ENCODE measurements at regions not wholly inside any gene's neighbourhood (a gene's known extent, or its start where the extent isn't known, plus 50 kb on each side); places are given as distances from the start of the nearest gene placed in this dataset.

- in situ Hi-C loops (cut with HindIII; ENCODE audit: low pct_unique_long_range_greater_than_20kb, low sequenced_read_pairs): no loop called here
Measured at GRCh38 chr5:98573834-98574320, 199.6 kb upstream of the RGMB start.

DNA sequence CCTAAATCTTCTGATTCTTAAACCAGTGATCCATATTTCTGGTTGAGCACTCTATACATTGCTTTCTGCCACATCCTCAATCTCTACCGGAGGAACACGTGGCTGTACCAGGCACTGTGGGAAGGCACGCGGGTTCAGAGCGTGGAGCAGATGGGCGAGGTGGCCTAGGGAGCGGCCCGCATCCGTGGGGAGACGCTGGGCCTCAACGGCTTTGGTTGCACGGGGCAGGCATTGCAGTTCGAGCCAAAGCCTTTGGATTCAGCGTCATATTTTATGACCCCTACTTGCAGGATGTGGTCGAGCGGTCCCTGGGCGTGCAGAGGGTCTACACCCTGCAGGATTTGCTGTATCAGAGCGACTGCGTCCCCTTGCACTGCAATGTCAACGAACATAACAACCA, 197.2 kb upstream of the RGMB start:
- in situ Hi-C loops (cut with HindIII; ENCODE audit: low pct_unique_long_range_greater_than_20kb, low sequenced_read_pairs): no loop called here
- DNase-seq (ENCODE audit: low read depth): no peak

More at GRCh38 chr5:98573834-98574320, 199.6 kb upstream of the RGMB start:
- no peak for DNase-seq (ENCODE audit: low read depth)

GRCh38 chr5:98578438-98578837, 195.0 kb upstream of the RGMB start:
- in situ Hi-C loops (cut with HindIII; ENCODE audit: low pct_unique_long_range_greater_than_20kb, low sequenced_read_pairs): no loop called here
- no peak for DNase-seq (ENCODE audit: low read depth)

DNA sequence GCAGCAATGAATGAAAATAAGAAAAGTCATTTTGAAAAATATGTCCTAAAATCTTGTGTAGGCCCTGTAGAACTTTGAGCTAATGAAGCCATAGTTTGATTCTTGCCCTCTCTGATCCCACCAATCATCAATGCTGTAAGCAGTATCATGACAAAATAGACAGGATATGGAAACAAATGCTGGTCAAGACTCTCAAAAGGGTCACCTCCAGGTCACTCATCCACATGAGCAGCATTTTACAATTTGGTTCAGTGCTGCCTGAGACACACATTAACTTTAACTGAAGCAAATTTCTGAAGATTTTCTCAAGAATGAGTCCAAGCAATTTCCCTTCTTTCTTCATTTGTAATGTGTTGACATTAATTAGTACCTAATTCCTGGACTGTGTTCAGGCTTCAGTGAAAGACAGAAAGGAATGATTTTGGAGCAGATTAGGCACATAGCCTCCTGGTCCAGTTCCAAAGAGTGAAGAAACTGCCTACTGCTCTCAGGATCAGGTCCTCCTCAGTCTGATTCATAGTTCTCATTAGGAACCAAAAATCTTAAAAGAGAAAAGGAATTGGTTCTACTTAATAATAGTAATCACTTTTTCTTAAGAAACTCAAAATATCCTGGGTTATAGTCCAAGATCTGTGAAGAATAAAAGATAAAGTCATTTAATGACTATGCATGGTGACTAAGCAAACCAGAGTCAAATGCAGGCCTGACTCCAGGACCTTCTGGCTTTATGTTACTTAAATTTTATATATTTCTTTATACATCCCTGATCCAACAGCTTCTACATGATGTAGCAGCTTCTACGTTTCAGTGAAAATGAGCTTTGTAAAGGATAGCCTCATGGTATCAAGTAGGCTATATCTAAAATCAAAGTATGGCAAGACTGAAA, 192.1 kb upstream of the RGMB start:
- in situ Hi-C loops (cut with HindIII; ENCODE audit: low pct_unique_long_range_greater_than_20kb, low sequenced_read_pairs): no loop called here

DNA sequence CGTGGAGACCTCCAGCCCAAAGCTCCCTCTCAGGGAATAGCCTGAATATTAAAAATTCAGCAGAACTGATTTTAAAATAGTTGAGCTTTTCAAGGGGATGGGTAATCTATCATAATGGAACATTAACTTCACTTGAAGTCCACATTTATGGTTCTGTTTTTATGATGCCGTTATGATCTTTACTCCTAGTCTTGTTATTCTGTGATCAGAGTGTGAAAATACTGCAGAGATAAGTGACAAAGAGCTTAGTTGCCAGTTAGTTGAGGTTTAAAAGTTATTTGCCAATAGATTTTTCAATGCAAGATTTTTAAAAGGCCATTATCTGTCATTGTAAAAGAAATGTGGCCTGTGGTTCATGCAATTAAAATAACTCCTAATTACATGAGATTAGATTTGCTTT, 189.9 kb upstream of the RGMB start:
- in situ Hi-C loops (cut with HindIII; ENCODE audit: low pct_unique_long_range_greater_than_20kb, low sequenced_read_pairs): no loop called here
- DNase-seq (ENCODE audit: low read depth): no peak

More for the DNA sequence above, 192.1 kb upstream of the RGMB start:
- no peak for DNase-seq (ENCODE audit: low read depth)

DNA sequence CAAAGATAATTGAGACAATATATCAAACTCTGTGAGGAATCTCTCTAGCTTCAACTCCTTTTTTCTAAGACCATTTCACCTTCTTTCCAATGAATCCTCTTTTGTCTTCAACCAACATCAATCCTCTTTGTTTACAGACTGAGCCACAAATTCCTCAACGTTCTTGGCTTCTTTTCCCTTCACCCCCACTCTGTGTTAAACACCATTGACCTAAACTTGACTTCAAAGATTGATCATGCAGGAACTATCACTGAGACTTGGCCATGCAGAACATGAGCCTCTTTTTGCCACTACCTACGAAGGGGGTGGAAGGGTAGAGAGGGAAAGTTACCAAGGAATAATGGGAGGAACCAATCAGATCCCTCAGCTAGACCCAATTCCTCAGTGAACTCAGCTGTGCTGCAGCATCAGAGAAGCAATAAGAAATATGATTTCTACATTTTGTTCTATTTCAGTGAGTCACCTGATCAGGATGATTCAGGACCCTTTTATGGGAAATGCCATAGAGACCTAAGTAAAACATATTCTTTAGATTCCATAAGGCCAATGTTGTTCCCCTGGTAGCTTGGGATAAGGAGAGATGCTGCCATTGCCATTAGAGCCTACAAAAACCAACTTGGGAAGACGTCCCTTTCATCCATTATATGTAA, 187.7 kb upstream of the RGMB start:
- in situ Hi-C loops (cut with HindIII; ENCODE audit: low pct_unique_long_range_greater_than_20kb, low sequenced_read_pairs): no loop called here

DNA sequence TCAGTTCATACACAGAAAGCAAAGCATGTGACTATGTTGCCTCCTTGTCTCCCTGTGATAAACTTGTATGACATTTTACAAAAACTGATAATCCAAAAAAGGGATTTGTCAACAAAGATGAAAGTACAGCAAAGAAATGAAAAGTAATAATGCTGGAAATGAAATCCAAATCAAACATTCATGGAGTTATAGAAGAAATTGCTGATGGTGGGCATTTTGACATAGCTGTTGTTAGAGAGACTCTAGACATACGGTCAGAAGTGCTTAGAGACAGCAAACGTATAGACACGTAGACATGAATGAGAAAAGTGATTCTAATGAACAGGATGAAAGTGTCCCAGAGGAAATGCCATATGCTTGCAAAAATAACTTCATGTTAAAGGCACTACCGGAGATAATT, 186.9 kb upstream of the RGMB start:
- in situ Hi-C loops (cut with HindIII; ENCODE audit: low pct_unique_long_range_greater_than_20kb, low sequenced_read_pairs): no loop called here
- DNase-seq (ENCODE audit: low read depth): no peak

More for the DNA sequence above, 187.7 kb upstream of the RGMB start:
- DNase-seq (ENCODE audit: low read depth): peak; percentile 23

DNA sequence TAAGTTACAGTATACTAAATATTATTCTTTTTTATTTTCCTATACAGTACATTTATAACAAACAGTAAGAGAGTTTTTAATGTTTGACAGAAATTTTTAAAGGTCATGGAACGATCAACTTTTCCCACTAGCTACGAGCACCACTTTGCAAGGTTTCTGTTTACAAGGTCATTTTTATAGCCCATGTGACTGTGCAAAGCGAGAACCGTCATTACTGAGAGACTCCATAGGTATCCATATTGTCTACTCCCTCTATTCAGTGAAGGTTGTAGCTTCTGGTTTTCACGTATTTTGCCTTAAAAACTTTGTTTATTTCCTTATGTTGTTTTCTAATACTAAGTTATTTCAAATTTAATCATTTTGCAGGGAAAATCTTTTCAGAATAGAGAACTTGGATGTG, 186.3 kb upstream of the RGMB start:
- no peak for DNase-seq (ENCODE audit: low read depth)
- in situ Hi-C loops (cut with HindIII; ENCODE audit: low pct_unique_long_range_greater_than_20kb, low sequenced_read_pairs): no loop called here

DNA sequence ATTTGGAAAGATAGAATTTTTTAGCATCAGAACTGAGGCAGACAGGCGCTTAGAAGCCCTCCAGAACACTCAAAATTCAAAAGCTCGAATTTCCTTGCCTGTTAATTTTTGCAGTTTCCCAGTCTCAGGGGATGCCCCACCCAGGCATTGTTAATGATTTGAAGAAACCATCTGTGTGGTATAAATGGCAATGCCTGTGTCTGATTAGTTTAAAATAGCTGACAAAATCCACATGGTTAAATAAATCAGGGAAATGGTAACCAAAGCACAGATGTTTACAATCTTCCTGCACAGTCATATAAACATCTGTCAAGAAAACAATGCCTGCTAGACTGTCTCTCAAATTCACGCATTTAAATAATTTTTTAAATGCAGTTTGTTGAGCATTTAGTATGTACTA, 185.2 kb upstream of the RGMB start:
- in situ Hi-C loops (cut with HindIII; ENCODE audit: low pct_unique_long_range_greater_than_20kb, low sequenced_read_pairs): no loop called here

DNA sequence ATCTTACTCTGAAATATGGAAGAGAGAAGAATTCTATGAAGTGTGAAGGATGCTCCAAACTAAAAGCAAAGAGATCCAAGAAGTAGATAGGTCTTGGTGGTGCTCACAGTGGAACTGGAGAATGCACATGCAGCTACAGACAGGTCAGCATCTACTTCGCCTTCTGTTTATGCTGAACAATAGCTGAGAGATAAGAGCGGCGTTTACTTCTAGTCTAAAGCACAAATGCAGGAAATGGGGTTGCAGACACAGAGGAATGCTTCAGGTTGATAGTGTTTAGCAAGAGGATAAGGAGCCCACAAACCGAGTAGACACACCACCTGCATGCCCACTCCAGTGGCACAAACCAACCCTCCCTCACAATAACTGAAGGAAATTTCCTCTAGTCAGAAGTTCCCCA, 180.0 kb upstream of the RGMB start:
- in situ Hi-C loops (cut with HindIII; ENCODE audit: low pct_unique_long_range_greater_than_20kb, low sequenced_read_pairs): no loop called here
- DNase-seq (ENCODE audit: low read depth): no peak

More for the DNA sequence above, 185.2 kb upstream of the RGMB start:
- DNase-seq (ENCODE audit: low read depth): no peak

- in situ Hi-C loops (cut with HindIII; ENCODE audit: low pct_unique_long_range_greater_than_20kb, low sequenced_read_pairs): no loop called here
- no peak for DNase-seq (ENCODE audit: low read depth)
Measured at GRCh38 chr5:98594098-98594497, 179.4 kb upstream of the RGMB start.

DNA sequence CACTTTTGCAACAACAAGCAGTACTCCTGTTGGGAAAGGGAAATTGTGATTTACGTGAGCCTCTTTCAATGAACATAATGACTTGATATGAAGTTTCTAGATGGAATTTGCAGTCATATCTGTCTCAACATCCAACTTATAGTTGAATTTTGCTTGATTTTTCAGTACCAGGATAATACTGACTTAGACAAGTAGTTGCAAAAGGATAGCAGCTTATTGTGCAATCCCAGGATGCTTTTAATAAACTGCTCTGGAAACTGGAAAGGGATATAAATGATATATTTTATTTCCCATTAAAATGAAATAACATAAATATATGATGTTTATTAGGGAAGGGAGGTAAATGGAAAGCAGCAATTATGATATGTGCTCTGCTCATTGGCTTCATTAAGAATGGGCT, 174.4 kb upstream of the RGMB start:
- no peak for DNase-seq (ENCODE audit: low read depth)
- in situ Hi-C loops (cut with HindIII; ENCODE audit: low pct_unique_long_range_greater_than_20kb, low sequenced_read_pairs): no loop called here

GRCh38 chr5:98602534-98603112, 170.8 kb upstream of the RGMB start:
- peak; percentile 22 for DNase-seq (ENCODE audit: low read depth)
- in situ Hi-C loops (cut with HindIII; ENCODE audit: low pct_unique_long_range_greater_than_20kb, low sequenced_read_pairs): no loop called here

GRCh38 chr5:98603456-98603855, 170.0 kb upstream of the RGMB start:
- DNase-seq (ENCODE audit: low read depth): no peak
- in situ Hi-C loops (cut with HindIII; ENCODE audit: low pct_unique_long_range_greater_than_20kb, low sequenced_read_pairs): no loop called here

GRCh38 chr5:98604301-98604700, 169.2 kb upstream of the RGMB start:
- in situ Hi-C loops (cut with HindIII; ENCODE audit: low pct_unique_long_range_greater_than_20kb, low sequenced_read_pairs): no loop called here
- DNase-seq (ENCODE audit: low read depth): no peak

DNA sequence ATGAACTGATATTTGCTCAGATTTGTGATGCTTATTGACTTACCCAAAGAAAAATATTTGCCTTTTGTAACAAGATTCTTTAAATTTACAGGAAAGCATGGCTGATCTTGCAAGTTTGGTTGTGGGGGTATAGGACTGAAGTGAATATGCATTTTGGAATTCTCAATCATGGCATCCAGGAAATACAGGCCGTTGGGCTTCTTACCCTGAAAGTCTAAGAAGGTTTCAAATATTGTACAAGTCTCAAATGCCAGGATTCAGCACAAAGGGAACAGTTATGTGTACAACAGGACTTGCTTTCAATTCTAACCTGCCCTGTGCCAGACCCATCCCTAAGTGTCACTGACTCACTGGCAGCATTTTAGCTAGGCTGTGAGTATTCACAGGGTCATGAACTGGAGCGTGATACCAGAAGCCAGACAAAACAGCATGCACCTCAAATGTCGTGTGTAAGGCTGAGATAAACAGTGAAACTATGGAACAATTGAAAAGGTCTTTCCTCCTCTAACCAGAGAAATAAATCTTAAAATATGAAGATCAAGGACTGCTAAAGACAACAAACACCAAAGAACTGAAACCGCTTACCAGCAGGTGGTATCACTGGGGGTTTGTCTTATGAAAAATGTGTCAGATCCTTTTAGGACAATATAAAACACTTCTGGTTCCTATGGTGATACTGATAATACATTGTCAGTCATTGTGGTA, 168.6 kb upstream of the RGMB start:
- in situ Hi-C loops (cut with HindIII; ENCODE audit: low pct_unique_long_range_greater_than_20kb, low sequenced_read_pairs): no loop called here

DNA sequence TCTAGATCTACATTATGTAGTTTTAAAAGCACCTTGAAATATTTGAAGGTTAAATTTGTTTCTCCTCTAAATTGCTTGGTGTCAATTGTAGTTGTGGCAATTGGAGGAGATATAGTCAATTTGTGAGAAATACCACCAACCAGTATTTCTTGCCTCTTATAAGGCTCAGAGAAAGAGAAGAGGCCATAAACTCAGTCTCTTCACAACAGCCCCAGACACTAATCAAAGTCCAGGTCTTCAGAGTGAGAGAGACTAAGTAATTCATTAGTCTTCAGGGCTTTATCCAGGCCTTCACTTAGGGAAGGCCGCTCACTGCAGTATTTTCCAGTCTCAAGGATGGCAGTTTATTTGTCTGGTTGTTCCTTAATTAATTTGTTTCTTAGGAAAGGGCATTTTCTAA, 168.0 kb upstream of the RGMB start:
- in situ Hi-C loops (cut with HindIII; ENCODE audit: low pct_unique_long_range_greater_than_20kb, low sequenced_read_pairs): no loop called here
- no peak for DNase-seq (ENCODE audit: low read depth)

More for the DNA sequence above, 168.6 kb upstream of the RGMB start:
- DNase-seq (ENCODE audit: low read depth): no peak

GRCh38 chr5:98606961-98607360, 166.5 kb upstream of the RGMB start:
- no peak for DNase-seq (ENCODE audit: low read depth)
- in situ Hi-C loops (cut with HindIII; ENCODE audit: low pct_unique_long_range_greater_than_20kb, low sequenced_read_pairs): no loop called here

- no peak for DNase-seq (ENCODE audit: low read depth)
- in situ Hi-C loops (cut with HindIII; ENCODE audit: low pct_unique_long_range_greater_than_20kb, low sequenced_read_pairs): no loop called here
Measured at GRCh38 chr5:98608052-98608451, 165.4 kb upstream of the RGMB start.

All from Caki2 (cell line).